ENCODE measurements at regions not wholly inside any gene's neighbourhood (a gene's known extent, or its start where the extent isn't known, plus 50 kb on each side); places are given as distances from the start of the nearest gene placed in this dataset.

DNA sequence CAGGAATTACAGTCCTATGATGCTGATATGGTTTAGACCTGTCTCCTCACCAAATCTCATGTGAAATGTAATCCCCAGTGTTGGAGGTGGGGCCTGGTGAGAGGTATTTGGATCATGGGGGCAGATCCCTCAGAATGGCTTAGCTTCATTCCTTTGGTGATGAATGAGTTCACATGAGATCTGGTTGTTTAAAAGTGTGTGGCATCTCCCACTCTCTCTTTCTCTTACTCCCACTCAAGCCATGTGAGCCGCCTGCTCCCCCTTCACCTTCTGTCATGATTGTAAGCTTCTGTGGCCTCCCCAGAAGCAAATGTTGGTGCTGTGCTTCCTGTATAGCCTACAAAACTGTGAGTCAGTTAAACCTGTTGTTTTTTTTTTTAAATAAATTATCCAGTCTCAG is 89.4 kb upstream of the ARHGAP5 start:
- TF ChIP-seq, protein P1, sequence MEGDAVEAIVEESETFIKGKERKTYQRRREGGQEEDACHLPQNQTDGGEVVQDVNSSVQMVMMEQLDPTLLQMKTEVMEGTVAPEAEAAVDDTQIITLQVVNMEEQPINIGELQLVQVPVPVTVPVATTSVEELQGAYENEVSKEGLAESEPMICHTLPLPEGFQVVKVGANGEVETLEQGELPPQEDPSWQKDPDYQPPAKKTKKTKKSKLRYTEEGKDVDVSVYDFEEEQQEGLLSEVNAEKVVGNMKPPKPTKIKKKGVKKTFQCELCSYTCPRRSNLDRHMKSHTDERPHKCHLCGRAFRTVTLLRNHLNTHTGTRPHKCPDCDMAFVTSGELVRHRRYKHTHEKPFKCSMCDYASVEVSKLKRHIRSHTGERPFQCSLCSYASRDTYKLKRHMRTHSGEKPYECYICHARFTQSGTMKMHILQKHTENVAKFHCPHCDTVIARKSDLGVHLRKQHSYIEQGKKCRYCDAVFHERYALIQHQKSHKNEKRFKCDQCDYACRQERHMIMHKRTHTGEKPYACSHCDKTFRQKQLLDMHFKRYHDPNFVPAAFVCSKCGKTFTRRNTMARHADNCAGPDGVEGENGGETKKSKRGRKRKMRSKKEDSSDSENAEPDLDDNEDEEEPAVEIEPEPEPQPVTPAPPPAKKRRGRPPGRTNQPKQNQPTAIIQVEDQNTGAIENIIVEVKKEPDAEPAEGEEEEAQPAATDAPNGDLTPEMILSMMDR (IDR thresholded peaks at IDR 0.05), result no peak
- no peak for TF ChIP-seq POLR2A (IDR thresholded peaks at IDR 0.05)
